MM.1S (cell line): ENCODE measurements at regions not wholly inside any gene's neighbourhood (a gene's known extent, or its start where the extent isn't known, plus 50 kb on each side); places are given as distances from the start of the nearest gene placed in this dataset.

ENCODE experiments used
- DNase-seq: peaks from one replicate; pipeline ENCODE4 v3.0.0-alpha.2; 2015
- H2AFZ ChIP-seq: fragments of 300-600 bp; sonication (generic); 2 replicates; pipeline ENCODE4 v1.6.0; 2016; ENCODE audit warnings: antibody characterized with exemption, low read length
- H3F3A ChIP-seq: fragments of 300-600 bp; sonication (generic); 2 replicates; pipeline ENCODE4 v1.6.1; 2016; ENCODE audit warnings: mild to moderate bottlenecking, antibody characterized with exemption, low read length, moderate library complexity, mixed read lengths; ENCODE audit not compliant: insufficient read depth
- H3K27ac ChIP-seq: fragments of 300-600 bp; sonication (generic); 2 replicates; pipeline ENCODE4 v1.5.1; 2016; ENCODE audit warnings: mild to moderate bottlenecking, low read length
- H3K27me3 ChIP-seq: fragments of 300-600 bp; sonication (generic); replicated peaks from 2 replicates; pipeline ENCODE4 v1.6.0; 2016; ENCODE audit warnings: low read length; ENCODE audit not compliant: insufficient read depth
- H3K36me3 ChIP-seq: fragments of 300-600 bp; sonication (generic); replicated peaks from 2 replicates; pipeline ENCODE4 v1.6.1; 2016; ENCODE audit warnings: mild to moderate bottlenecking, low read length, mixed read lengths; ENCODE audit not compliant: insufficient read depth
- H3K4me1 ChIP-seq: fragments of 300-600 bp; sonication (generic); 2 replicates; pipeline ENCODE4 v1.6.1; 2016; ENCODE audit warnings: low read length, mixed read lengths
- H3K4me2 ChIP-seq: fragments of 300-600 bp; sonication (generic); 2 replicates; pipeline ENCODE4 v1.6.0; 2016; ENCODE audit warnings: low read depth, low read length
- H3K4me3 ChIP-seq: fragments of 300-600 bp; sonication (generic); 2 replicates; pipeline ENCODE4 v1.5.1; 2016; ENCODE audit warnings: low read length, mixed read lengths
- H3K79me2 ChIP-seq: fragments of 300-600 bp; sonication (generic); 2 replicates; pipeline ENCODE4 v1.6.1; 2016; ENCODE audit warnings: mixed run types, low read length, mixed read lengths
- H3K9ac ChIP-seq: fragments of 300-600 bp; sonication (generic); 2 replicates; pipeline ENCODE4 v1.6.1; 2016; ENCODE audit warnings: low read length, mixed read lengths
- H3K9me2 ChIP-seq: fragments of 300-600 bp; sonication (generic); replicated peaks from 2 replicates; pipeline ENCODE4 v1.6.1; 2016; ENCODE audit warnings: mild to moderate bottlenecking, low read length, mixed read lengths; ENCODE audit not compliant: insufficient read depth
- H3K9me3 ChIP-seq: fragments of 300-600 bp; sonication (generic); replicated peaks from 2 replicates; pipeline ENCODE4 v1.6.1; 2016; ENCODE audit warnings: mild to moderate bottlenecking, low read length, mixed read lengths; ENCODE audit not compliant: insufficient read depth
- H4K20me1 ChIP-seq: fragments of 300-600 bp; sonication (generic); 2 replicates; pipeline ENCODE4 v1.6.1; 2016; ENCODE audit warnings: mild to moderate bottlenecking, low read length, moderate library complexity, mixed read lengths; ENCODE audit not compliant: insufficient read depth
- EZH2 ChIP-seq: fragments of 300-600 bp; sonication (generic); optimal IDR thresholded peaks from 2 replicates; pipeline ENCODE3; 2017; ENCODE audit warnings: low read depth, mild to moderate bottlenecking, antibody characterized with exemption, low read length, mixed read lengths
- EZH2phosphoT487 ChIP-seq: fragments of 300-600 bp; sonication (generic); IDR thresholded peaks from 2 replicates; pipeline ENCODE4 v1.6.1; 2018; ENCODE audit warnings: antibody characterized with exemption, low read length
- TF ChIP-seq, protein P1 (sequence below): fragments of 300-600 bp; sonication (generic); IDR thresholded peaks from 2 replicates; pipeline ENCODE4 v1.5.1; 2016; ENCODE audit warnings: antibody characterized with exemption, low read length, mixed read lengths

DNA sequence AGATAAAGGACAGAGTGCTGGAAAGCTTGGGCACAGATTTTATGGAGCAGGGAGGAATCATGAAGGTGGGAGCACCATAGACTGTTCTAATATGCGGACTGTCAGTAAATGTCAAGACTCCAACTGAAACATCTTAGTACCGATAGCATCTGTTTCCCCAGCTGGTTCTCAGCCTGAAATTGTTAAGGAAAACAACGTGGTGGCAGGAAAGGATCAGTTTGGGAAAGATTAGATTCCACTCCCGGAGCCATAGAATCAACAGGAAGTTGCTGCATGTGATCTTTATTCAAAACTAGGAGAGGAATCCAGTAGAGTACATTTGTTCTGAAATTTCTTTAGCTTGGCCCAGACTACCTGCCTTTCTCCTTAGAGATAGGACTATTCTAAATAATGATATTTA is 559.1 kb downstream of the CSNK1G3 start:
- no peak overlapping the region for H3K4me2 ChIP-seq
- H3F3A ChIP-seq = no peaks in the 10 kb centered on the region
- no peaks in the 10 kb centered on the region for H4K20me1 ChIP-seq
- no peaks in the 10 kb centered on the region for H3K4me1 ChIP-seq
- no peak for DNase-seq
- no peaks in the 10 kb centered on the region for H3K9me3 ChIP-seq
- H3K4me3 ChIP-seq = no peak overlapping the region
- H3K79me2 ChIP-seq = no peaks in the 10 kb centered on the region
- H3K9me2 ChIP-seq = no peaks in the 10 kb centered on the region
- no peaks in the 10 kb centered on the region for H3K27me3 ChIP-seq
- TF ChIP-seq EZH2 (no peak), EZH2phosphoT487 (no peak)
- TF ChIP-seq, protein P1, sequence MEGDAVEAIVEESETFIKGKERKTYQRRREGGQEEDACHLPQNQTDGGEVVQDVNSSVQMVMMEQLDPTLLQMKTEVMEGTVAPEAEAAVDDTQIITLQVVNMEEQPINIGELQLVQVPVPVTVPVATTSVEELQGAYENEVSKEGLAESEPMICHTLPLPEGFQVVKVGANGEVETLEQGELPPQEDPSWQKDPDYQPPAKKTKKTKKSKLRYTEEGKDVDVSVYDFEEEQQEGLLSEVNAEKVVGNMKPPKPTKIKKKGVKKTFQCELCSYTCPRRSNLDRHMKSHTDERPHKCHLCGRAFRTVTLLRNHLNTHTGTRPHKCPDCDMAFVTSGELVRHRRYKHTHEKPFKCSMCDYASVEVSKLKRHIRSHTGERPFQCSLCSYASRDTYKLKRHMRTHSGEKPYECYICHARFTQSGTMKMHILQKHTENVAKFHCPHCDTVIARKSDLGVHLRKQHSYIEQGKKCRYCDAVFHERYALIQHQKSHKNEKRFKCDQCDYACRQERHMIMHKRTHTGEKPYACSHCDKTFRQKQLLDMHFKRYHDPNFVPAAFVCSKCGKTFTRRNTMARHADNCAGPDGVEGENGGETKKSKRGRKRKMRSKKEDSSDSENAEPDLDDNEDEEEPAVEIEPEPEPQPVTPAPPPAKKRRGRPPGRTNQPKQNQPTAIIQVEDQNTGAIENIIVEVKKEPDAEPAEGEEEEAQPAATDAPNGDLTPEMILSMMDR = no peak
- H2AFZ ChIP-seq = no peak overlapping the region
- no peaks in the 10 kb centered on the region for H3K36me3 ChIP-seq
- H3K9ac ChIP-seq = no peak overlapping the region
- H3K27ac ChIP-seq = no peak overlapping the region

DNA sequence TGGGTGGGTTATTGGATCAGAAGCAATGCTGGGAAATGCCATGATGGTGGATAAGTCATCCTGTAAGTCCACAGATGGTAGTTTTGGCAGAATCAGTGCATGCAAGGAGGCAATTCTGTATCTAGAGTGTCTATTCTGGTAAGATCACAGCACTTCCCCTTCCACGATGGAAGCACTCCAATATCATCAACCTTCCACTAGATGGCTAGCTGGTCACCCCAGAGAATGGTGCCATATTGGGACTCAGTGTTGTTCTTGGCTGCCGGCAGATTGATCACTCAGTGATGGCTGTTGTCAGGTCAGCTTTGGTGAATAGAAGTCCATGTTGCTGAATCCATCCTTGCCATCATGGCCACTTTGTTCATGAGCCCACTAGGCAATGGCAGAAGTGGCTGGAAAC is 553.5 kb downstream of the CSNK1G3 start:
- no peaks in the 10 kb centered on the region for H3K4me1 ChIP-seq
- H3K4me3 ChIP-seq = no peak overlapping the region
- H3F3A ChIP-seq = no peaks in the 10 kb centered on the region
- no peaks in the 10 kb centered on the region for H3K9me2 ChIP-seq
- no peak overlapping the region for H3K27ac ChIP-seq
- no peak for DNase-seq
- TF ChIP-seq EZH2phosphoT487 = no peak
- TF ChIP-seq, protein P1 = no peak
- no peak for TF ChIP-seq EZH2
- H3K27me3 ChIP-seq = no peaks in the 10 kb centered on the region
- H3K36me3 ChIP-seq = no peaks in the 10 kb centered on the region
- no peak overlapping the region for H2AFZ ChIP-seq
- H3K4me2 ChIP-seq = no peak overlapping the region
- H3K79me2 ChIP-seq = no peaks in the 10 kb centered on the region
- no peaks in the 10 kb centered on the region for H3K9me3 ChIP-seq
- H4K20me1 ChIP-seq = no peaks in the 10 kb centered on the region
- H3K9ac ChIP-seq = no peak overlapping the region

DNA sequence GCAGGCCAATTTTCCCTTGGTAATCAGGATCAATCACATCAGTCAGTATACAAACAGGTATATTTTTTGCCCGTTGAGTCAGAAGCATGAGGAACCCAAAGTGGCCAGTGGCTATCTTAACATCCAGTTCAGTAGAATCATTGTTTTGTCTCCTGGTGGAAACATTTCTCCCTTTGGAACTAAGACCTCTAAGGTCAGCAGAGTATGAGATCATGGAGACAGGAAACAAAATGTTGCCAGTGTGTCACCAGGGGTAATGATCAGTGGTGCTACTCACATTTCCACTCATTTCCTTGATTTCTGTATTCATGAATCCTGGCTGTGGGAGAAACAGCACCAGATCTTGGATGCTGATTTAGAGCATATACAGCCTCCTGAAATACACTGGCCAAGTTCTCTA is 553.0 kb downstream of the CSNK1G3 start:
- Histone ChIP-seq H3K79me2 (no peaks in the 10 kb centered on the region), H3K9me2 (no peaks in the 10 kb centered on the region), H3K4me1 (no peaks in the 10 kb centered on the region), H3K27ac (no peak overlapping the region), H2AFZ (no peak overlapping the region), H3F3A (no peaks in the 10 kb centered on the region), H3K9me3 (no peaks in the 10 kb centered on the region), H3K4me3 (no peak overlapping the region), H3K9ac (no peak overlapping the region), H3K4me2 (no peak overlapping the region), H3K36me3 (no peaks in the 10 kb centered on the region), H4K20me1 (no peaks in the 10 kb centered on the region), H3K27me3 (no peaks in the 10 kb centered on the region)
- TF ChIP-seq, protein P1 = no peak
- no peak for TF ChIP-seq EZH2
- no peak for DNase-seq

DNA sequence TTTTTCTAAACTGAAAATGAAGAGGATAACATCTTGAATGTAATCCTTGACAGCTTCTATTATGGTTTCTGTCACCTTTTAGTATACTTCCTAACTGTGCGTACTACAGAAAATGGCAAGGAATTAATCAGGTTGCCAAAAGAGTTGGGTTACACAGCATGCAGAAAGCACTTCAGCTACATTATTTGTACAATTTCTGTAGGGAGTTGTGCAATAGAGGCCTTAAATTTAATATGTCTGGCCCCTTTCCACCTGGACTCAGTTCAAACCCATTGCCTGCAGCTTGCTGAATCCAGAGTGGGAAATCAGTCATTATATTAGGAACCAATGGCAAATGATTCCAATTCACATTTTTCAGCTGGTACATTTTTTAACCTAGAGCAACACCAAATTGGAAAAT is 549.7 kb downstream of the CSNK1G3 start:
- no peak for DNase-seq
- Histone ChIP-seq H3K4me1 (peaks cover 13% of the 10 kb centered on the region), H3K9me2 (no peaks in the 10 kb centered on the region), H2AFZ (no peak overlapping the region), H3K4me2 (no peak overlapping the region), H3K27me3 (peaks cover 5% of the 10 kb centered on the region; the same call in 1 of the 2 replicates), H3K9ac (no peak overlapping the region), H3K9me3 (no peaks in the 10 kb centered on the region), H3F3A (peaks cover 12% of the 10 kb centered on the region), H3K4me3 (no peak overlapping the region), H3K79me2 (no peaks in the 10 kb centered on the region), H3K27ac (no peak overlapping the region), H3K36me3 (no peaks in the 10 kb centered on the region), H4K20me1 (no peaks in the 10 kb centered on the region)
- TF ChIP-seq EZH2 (no peak), EZH2phosphoT487 (no peak)
- TF ChIP-seq, protein P1 = no peak
